ENCODE measurements at regions not wholly inside any gene's neighbourhood (a gene's known extent, or its start where the extent isn't known, plus 50 kb on each side); places are given as distances from the start of the nearest gene placed in this dataset.
"Not testable (repeated sequence)": the region's sequence is repeated elsewhere in the genome, so short reads cannot be mapped to it uniquely, and the experiment has no call there.

DNA sequence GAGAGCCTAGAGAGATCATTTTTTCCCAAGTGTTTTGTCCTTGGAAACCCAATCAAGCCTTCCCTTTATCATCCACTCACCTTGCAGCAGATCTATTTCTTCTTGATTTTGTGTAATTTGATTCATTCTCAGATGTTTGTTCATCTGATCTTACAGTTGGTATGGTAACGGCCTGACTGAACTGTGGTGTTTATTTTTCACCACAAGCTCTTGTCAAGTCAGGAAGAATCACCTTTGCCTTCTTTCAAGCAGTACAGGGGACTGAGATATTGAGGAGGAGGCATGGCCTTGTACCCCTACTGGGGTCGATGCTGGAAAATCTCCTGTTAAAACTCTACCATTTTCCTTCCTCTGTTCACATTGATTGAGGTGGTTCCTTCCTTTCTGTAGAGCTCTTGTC lies 361.4 kb upstream of the CFAP20DC start:
- no peak for DNase-seq (ENCODE audit: low read depth in 2 of 2)

DNA sequence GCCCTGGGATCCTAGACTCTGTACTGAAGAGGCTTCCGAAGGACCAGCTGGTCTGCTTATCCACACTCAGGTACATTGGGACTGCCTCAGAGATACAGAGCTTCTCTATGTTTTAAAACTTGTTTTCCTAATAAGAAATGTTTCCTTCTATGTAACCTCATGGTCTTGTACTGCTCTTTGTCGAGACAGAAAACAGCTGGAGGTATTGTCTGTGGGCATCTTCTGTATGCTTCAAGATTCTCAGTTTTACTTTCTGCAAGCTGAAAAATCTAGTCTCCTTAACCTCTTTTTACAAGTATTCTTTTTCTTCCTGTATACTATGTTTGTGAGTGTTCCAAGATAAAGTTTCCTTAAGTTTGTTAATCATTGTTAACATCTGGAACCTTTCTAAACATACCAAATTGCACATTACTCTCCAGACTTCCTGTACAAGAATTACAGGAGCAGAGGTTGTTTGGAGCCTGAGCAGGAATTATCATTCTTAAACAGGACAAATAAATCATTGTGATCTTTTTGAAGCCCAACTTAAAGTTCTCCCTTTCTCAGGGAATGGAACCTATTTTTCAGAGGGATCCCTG lies 358.3 kb upstream of the CFAP20DC start:
- DNase-seq (ENCODE audit: low read depth in 2 of 2): no peak

DNA sequence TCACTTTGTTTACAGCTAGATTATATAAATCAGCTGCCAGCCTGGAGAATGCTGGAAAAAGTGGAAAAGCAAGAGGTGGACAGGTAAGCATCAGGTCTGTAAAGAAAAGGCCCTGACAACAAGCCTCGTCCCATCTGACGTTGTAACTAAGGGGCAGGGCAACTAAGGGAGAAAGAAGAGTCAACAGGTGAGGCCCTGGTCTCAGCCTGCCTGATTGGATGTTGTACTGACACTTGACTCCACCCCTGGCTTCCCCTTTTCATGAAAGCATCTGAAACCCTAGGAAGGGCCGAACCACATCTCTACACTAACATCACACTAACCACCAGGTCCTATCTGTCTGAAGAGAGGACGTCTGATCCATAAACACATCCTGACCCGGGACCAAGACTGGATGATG lies 357.6 kb upstream of the CFAP20DC start:
- DNase-seq (ENCODE audit: low read depth in 2 of 2): no peak

DNA sequence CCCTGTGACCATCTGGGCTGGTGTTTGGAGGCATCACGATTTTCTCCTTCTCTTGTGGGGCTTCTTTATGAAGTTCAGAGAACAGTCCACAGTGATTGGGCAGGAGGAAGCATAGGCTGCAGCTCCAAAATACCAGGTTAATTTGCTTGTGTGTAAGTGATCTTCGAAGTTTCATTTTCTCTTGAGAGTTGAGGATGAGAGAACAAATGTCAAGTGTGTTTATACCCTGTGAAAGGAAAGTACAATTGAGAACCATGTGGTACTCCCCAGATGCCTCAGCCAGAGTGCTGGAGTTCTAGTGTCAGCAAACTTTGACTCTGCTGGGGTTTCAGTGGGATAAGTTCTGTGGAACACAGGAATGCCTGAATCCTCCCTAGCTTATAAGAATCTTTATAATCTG lies 357.1 kb upstream of the CFAP20DC start:
- no peak for DNase-seq (ENCODE audit: low read depth in 2 of 2)

DNA sequence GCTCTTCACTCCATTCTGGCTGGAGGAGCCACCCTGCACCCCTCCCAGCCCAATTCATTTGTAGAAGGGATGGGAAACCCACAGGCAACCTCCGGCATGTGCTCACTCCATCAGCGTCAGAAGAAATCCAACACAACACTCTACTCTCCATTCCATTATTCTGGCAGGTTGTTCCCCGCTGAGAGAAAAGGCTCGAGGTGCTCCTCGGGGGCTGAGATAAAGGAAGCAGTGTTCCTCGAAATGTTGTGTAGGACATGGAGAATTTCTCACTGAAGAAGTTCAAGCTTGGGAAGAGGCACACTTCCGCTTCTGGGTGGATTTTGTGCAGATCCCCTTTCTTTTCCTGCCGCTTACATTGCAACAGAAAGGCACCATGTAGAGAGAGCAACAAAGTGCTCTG lies 355.0 kb upstream of the CFAP20DC start:
- no peak for DNase-seq (ENCODE audit: low read depth in 2 of 2)

DNA sequence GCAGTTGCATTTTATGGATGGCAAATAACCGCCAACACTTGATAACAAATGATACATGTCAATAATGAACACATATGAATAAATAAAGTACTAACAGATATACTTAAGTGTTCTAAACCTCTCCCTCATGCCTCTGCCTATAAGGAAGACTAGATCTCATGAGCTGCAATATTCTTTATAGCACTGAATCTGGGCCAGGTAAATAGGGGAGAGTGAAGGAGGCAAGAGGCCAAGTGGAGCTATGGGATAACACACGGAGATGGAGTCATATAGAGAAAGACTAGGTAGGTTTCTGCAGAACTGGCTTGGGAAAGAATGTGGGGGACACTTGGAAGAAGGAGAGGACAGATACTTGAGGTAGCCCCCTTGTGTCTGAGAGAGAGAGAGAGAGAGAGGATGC lies 354.2 kb upstream of the CFAP20DC start:
- DNase-seq (ENCODE audit: low read depth in 2 of 2): no peak

DNA sequence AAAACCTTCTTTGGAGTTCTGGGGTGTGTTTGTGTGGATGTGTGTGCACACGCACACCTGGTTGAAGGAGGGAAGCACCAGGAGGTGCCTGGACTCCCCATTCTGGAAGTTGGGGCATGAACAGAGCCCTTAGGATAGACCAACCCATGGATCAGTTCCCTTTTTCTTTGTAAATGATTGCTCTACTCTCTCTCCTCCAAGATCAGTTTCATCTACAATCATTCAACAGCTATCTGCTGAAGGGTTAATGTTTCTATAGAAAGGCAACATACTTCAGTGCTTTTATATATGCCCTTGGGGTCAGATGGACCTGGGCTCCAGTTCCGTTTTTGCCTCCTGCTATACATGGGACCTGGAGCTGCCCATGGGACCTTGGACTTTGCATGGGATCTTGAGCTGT lies 352.1 kb upstream of the CFAP20DC start:
- no peak for DNase-seq (ENCODE audit: low read depth in 2 of 2)

DNA sequence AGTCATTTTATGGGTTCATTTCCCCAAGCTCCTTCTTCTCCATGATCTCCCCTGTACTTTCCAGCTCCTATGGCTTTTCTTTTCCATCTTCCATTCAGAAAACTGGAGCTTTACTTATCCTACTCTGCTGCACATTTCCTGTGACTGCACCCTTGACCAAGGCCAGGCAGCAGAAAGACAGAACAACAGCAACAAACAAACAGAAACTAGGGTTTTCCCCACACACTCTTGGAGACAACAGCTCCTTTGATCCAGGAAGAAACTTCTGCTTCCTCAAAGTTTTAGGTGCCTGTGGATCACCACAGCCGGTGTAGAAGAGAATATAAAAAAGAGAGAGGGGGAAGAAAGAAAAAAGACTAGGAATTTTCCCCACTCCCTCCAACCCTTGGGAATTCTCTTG lies 342.3 kb upstream of the CFAP20DC start:
- no peak for DNase-seq (ENCODE audit: low read depth in 2 of 2)

DNA sequence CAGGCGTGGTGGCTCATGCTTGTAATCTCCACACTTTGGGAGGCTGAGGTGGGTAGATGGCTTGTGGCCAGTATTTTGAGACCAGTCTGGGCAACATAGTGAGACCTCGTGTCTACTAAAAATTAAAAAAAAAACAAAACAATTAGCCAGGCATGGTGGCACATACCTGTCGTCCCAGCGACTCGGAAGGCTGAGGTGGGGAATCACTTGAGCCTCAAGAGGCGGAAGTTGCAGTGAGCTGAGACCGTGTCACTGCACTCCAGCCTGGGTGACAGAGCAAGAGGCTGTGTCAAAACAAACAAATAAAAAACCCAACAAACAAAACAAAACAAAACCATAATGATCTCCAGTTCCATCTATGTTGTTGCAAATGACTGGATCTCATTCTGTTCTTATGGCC lies 341.3 kb upstream of the CFAP20DC start:
- no peak for DNase-seq (ENCODE audit: low read depth in 2 of 2)

DNA sequence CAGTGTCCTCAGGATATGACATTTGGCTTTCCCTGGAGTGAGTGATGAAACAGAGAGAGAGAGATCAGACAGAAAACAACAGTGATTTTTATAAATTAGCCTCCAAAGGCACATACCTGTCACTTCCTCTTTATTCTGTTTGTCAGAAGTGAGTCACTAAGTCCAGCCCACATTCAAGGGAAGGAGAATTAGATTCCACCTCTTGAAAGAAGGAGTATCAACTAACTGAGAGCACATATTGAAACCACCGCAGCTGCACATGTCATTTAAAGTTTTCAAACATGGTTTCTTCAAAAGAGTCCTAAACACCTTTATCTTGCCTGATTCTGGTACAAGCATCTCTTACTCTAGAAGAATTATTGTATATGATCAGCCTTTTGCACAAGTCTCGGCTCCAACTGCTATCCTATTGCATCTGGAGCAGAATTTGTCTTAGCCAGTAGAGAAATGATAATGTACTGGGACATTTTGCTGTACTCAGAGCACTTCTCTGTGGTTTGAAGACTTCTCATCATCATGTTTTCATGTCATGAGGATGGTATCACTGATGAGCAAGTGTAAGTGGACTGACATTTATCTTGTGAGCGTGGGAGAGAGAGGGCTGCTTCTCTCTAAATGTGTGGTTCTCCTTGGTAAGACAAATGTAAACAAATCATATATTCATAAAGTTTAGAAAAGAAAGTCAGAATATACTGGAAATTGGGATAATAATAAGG lies 338.9 kb upstream of the CFAP20DC start:
- no peak for DNase-seq (ENCODE audit: low read depth in 2 of 2)

DNA sequence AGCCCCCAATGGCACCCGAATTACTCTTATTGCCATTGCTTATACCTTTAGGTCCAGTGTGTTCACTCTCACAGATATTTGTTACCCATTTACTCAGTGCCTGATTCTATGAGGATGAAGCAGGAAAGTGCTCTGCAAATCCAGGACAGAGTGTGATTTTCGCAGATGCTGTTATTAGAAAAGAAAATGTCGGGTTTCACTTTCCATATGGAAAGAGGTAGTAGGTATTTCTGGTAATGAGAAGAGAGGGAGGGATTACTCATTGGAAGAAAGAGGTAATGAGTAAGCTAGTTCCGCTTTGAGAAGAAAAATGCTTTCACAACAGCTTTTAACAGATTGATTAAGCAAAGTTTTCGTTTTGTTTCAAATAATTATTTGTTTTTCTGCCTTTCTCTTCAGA lies 336.3 kb upstream of the CFAP20DC start:
- no peak for DNase-seq (ENCODE audit: low read depth in 2 of 2)

DNA sequence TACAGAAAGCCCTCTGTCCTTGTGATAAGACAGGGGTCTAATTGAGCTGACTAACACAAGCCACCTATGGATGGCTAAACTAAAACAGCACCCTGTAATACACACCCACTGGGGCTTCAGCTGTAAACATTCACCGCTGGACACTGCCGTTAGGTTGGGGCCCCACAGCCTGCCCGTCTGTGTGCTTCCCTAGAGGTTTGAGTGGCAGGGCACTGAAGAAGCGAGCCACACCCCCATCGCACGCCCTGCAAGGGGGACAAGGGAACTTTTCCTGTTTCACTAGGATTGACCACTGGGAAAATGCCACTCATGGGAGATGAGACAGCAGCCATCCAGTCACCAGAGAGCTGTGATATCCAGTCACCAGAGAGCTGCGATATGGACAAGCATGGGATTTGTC lies 335.7 kb upstream of the CFAP20DC start:
- no peak for DNase-seq (ENCODE audit: low read depth in 2 of 2)

DNA sequence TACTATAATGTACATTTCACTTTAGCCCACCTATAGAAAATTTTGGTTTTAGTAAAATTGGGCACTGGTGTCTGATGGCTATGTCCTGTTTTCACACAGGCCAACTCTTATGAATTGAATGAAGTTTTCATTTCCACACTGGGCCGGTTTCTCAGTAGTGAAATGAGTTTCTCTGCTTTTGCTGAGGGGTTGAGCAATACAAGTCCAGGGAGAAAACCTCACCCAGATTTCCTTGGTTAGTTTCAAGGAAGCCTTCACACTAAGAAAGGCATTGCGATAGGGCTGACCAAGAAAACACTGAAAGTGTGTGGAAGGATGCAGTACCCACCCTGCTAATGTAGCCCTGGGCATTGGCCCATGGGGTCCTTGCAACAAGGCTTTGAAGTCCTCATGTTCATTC lies 331.5 kb upstream of the CFAP20DC start:
- no peak for DNase-seq (ENCODE audit: low read depth in 2 of 2)

DNA sequence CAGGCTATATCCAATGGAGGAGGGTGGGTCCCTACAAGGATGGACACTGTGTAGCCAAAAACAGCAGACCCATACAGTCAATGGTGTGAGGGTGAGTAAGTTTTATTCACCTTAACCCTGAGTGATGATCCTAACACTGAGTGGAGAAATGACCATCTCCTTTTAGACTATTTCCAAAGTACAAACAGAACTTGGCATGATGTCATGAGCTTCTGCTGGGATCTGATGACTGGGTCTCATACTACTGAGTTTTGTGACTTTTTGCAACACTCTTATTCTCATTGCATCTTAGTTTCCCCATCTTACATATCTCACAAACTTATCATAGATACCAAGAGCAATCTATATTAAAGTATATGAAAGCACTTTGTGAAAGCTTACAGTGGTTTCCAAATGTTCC lies 330.3 kb upstream of the CFAP20DC start:
- no peak for DNase-seq (ENCODE audit: low read depth in 2 of 2)

DNA sequence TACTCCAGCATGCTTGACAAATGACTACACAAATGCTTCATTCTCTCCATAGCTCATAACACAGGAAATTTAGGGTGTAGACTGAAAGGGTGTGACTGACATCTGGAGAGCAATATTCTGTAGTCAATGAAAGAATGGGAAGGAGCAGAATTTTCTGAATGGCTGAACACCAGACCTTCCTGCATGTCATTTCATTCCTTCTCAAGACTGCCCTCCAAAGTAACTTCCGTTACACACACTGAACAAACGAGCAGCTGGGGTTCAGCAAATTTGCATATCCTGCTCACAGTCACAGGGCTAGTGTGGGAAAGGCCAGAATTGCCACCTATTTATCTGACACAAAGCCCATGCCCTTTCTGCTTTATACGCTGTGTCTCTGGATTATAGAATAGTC lies 325.0 kb upstream of the CFAP20DC start:
- no peak for DNase-seq (ENCODE audit: low read depth in 2 of 2)

DNA sequence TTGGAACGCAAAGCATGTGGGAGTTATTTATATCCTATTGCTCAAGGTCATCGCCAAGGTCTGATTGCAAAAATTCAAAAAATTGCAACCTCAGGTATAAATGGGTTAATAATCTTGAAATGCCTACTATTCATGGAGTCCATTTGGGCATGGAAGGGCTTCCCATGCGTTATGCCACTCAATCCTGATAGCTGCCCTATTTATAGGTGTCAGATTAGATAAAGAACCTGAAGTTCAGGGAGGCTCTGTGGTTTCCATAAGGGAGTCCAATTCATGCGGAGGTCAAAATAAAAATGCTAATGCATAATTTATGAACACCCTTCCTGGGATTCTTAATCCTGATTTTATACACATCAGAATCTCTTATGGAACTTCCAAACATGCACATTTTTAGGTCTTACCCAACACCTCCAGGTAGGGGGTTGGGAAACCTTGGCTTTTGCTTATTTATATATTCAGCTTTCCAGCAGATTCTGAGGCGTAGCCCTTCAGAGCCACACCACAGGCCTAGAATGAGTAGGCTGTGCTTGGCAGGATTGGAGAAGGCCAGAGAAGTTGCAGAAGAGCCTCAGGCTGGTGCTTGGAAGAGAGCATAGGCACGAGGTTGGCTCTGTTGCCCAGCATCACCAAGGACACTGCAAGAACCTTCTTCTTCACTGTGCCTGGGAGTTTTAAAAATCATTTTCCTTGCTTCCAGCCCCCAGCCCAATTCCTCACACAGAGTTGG lies 324.4 kb upstream of the CFAP20DC start:
- no peak for DNase-seq (ENCODE audit: low read depth in 2 of 2)

DNA sequence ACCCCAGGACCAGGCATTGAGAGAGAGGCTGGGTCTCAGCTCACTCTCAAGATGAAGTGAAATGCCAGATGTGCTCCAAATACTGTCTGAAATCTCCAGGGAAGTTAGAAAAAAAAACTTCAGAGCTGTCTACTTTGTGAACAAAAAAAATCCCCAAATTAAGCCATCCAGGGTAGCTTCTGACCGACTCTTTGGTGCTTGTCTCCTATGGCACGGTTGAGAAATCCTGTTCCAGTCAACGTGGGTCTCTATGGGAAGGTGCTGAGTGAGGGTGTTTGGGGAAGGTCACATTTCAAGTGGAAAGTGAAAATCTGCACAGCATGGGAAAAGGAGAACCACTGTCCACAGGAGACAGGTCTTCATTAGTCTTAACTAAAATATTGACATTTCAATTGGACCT lies 322.5 kb upstream of the CFAP20DC start:
- DNase-seq (ENCODE audit: low read depth in 2 of 2): no peak

DNA sequence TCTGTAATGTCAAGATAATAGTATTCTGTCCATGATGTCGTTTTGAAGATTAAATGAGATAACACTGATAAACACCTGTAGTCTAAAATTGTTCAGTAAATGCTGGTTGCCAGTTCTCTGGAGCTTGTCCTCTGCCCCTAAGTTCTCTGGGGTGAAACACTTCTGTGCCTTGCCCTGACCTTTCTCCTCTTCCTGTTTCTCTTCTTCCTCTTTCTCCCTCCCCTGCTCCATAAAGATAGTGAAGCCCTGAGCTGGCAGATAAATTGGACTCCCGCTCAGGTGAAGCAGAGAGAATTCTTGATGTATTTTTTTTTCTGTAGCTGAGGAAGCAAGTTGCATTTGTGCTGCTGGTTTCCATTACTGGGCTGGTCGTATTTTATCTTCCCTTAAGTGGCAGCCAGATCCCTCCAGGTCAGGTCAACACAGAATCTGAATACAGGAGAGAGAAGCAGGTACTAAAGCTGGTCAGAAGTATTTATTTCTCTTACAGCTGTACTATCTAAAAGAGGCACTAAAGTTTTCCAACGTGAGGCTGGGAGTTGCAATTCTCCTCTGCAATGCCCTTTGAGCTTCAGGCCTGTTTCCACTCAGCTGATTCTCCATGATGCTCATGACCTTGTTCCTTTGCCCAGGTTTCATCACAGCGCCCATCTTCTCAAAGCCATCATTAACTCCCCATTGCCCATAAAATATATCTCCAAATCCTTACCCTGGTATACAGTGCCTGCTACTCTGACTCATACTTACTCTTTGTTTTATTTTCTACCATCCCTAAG lies 319.3 kb upstream of the CFAP20DC start:
- no peak for DNase-seq (ENCODE audit: low read depth in 2 of 2)

DNA sequence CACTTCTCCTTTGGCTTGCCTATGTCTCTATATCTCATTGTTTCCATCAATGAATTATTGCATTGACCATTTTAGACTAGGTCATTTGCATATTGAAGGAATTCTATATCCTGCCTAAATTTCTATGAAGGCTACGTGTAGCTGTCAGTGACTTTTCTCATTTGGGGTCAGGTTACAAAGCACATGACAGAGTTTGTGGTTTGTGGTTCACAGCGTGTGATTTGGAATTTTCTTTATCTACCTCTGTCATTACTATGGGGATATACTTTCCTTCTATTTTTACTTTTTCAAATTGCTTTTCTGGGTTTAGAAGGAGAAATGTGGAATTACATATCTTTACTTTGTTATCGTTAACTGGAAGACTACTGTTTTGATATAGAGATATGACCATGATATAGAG lies 317.3 kb upstream of the CFAP20DC start:
- DNase-seq (ENCODE audit: low read depth in 2 of 2): no peak

DNA sequence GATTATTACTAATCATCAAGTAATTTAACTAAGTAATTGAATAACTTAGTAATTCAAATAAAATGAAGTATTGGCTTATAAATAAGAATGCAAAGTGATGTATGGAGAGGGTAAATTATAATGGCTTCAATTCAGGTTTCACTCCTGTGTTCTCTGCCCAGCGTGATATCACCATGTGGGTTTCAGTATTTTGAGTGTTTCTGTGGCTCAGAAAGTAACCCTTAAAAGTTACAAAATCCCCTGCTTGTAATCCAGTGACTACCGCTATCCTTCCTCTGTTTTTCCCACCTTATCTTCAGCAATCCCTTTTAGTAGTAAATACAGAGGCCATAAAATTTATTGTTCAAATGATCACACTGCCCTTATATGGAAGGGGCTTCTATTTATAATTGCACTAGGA lies 316.4 kb upstream of the CFAP20DC start:
- no peak for DNase-seq (ENCODE audit: low read depth in 2 of 2)

DNA sequence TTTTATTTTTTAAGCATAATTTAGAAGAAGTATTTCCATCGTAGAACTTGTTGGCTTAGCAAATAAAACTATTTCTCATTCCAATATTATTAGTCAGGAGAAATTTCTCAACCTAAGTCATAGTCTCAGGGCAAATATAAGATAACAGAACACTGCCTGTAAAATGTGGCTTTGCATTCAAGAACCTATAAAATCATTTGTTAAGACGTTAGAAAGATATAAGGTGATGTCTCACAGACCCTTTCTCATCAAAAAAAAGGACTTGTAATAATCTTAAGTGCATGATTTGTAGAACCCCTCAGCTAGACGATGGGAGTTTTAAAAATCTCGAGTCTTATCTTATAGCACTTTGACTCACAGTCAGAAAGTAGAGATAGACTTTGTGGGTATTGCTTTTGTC lies 314.7 kb upstream of the CFAP20DC start:
- no peak for DNase-seq (ENCODE audit: low read depth in 2 of 2)

DNA sequence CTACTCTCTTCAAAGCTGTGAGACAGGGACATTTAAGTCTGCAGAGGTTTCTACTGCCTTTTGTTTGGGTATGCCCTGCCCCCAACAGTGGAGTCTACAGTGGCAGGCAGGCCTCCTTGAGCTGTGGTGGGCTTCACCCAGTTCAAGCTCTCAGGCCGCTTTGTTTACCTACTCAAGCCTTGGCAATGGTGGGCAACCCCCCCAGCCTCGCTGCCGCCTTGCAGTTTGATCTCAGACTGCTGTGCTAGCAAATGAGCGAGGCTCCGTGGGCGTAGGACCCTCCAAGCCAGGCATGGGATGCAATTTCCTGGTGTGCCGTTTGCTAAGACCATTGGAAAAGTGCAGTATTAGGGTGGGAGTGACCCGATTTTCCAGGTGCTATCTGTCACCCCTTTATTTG lies 310.5 kb upstream of the CFAP20DC start:
- not testable (repeated sequence) for DNase-seq (ENCODE audit: low read depth in 2 of 2)

DNA sequence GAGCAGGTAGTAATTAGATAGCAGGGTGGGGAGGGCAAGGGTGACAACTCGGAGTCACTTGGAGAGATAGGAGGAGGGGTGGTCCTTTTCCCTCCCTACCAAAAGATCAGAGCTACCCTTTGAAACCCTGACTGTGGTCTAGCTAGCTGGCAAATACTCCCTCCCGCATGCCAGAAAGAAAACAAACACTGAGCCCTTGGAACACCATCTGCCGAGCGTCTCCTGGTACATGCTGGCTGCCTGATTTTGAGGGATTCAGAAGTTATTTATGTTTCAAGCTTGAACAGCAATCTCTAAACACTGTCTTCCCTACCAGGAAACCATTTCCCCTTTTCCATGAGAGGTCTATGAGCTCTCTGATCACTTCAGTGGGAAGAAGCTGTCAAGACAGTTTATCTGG lies 291.6 kb upstream of the CFAP20DC start:
- DNase-seq (ENCODE audit: low read depth in 2 of 2): no peak

Measured in stimulated activated CD8-positive, alpha-beta memory T cell treated with anti-CD3 and anti-CD28 coated beads, Interleukin-7, amount 100 ng/mL, for 1 hour (primary cell).